ENCODE measurements at regions not wholly inside any gene's neighbourhood (a gene's known extent, or its start where the extent isn't known, plus 50 kb on each side); places are given as distances from the start of the nearest gene placed in this dataset.

DNA sequence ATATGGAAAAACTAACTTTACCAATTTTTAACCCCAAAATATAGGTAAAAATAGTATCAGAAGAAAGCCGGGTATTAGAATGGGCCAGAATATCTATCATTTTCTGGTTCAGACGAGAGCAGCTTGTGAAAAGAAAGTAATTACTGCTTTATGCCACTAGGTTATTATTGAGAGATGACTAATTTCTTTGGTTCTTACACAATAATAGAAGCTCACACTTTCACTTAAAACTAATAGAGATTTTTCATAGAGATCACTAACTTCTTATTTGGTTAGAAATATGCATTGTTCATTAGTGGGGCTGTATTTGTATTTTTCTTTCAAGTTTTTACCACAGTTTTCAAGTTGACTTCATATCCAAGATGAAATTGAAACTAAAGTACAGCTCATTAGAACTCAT lies 1241.2 kb upstream of the FLRT2 start:
- H4K20me1 ChIP-seq (ENCODE audit: insufficient read depth) = no peaks in the 10 kb centered on the region
- H2AFZ ChIP-seq = no peak overlapping the region
- H3K9me2 ChIP-seq (ENCODE audit: insufficient read depth) = no peaks in the 10 kb centered on the region
- H3K79me2 ChIP-seq (ENCODE audit: insufficient read depth) = no peaks in the 10 kb centered on the region
- H3K4me1 ChIP-seq (ENCODE audit: insufficient read depth) = no peaks in the 10 kb centered on the region
- H3F3A ChIP-seq (ENCODE audit: insufficient read depth) = no peaks in the 10 kb centered on the region
- H3K36me3 ChIP-seq (ENCODE audit: low read depth) = no peaks in the 10 kb centered on the region
- WGBS, 2 experiments (ENCODE audit: low coverage in 1 of 2, low lambda C conversion rate in 2 of 2, missing lambda C conversion rate in 2 of 2) = 23 to 29% methylated on average over 2 of the region's 2 CpGs
- no peaks in the 10 kb centered on the region for H3K27me3 ChIP-seq (replicated peaks; ENCODE audit: insufficient read depth)
- in situ Hi-C loops (cut with MboI) = no loop called here
- no peak overlapping the region for H3K4me3 ChIP-seq
- H3K27ac ChIP-seq = no peak overlapping the region
- TF ChIP-seq EZH2phosphoT487 (IDR thresholded peaks at IDR 0.05; ENCODE audit: insufficient read depth, low read depth) (no peak), EZH2 (IDR thresholded peaks at IDR 0.05; ENCODE audit: insufficient read depth, poor library complexity, severe bottlenecking) (no peak)
- no peak for DNase-seq
- H3K9ac ChIP-seq = no peak overlapping the region
- no peaks in the 10 kb centered on the region for H3K9me3 ChIP-seq (ENCODE audit: low read depth)
- no peak overlapping the region for H3K4me2 ChIP-seq (ENCODE audit: unreplicated experiment)

DNA sequence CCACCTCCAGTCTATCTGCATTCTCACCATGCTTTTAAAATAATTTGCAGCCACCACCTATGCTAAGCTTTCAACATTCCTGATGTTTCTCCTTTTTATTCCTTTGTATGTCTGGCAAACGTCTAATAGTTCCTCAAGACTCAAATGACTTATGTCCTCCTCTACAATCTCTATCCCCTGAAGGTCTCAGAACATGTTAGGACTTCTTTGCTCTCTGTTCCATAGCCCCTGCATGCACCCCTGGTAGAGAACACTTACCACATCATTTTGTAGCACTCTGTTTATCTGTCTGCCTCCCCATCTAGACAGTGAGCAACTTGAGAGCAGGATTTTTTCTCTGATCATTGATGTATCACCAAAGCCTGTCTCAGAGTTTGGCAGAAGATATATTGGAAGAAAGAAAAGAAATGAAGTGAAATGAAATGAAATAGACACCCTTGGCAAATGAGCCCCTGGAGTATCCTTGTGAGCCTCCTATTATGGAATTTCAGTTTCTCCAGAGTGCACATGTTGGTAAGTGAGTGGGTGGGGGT lies 1231.2 kb upstream of the FLRT2 start:
- no peak overlapping the region for H3K4me2 ChIP-seq (ENCODE audit: unreplicated experiment)
- TF ChIP-seq EZH2 (IDR thresholded peaks at IDR 0.05; ENCODE audit: insufficient read depth, poor library complexity, severe bottlenecking) (no peak), EZH2phosphoT487 (IDR thresholded peaks at IDR 0.05; ENCODE audit: insufficient read depth, low read depth) (no peak)
- 5 to 8% methylated on average over 1 of the region's 1 CpG for WGBS, 2 experiments (ENCODE audit: low coverage in 1 of 2, low lambda C conversion rate in 2 of 2, missing lambda C conversion rate in 2 of 2)
- no peaks in the 10 kb centered on the region for H3K4me1 ChIP-seq (ENCODE audit: insufficient read depth)
- no peak overlapping the region for H2AFZ ChIP-seq
- H3K27me3 ChIP-seq (replicated peaks; ENCODE audit: insufficient read depth) = no peaks in the 10 kb centered on the region
- H3K36me3 ChIP-seq (ENCODE audit: low read depth) = no peaks in the 10 kb centered on the region
- H3K9me3 ChIP-seq (ENCODE audit: low read depth) = no peaks in the 10 kb centered on the region
- no peak overlapping the region for H3K9ac ChIP-seq
- no peak for DNase-seq
- H4K20me1 ChIP-seq (ENCODE audit: insufficient read depth) = no peaks in the 10 kb centered on the region
- no peaks in the 10 kb centered on the region for H3K79me2 ChIP-seq (ENCODE audit: insufficient read depth)
- in situ Hi-C loops (cut with MboI) = no loop called here
- H3K9me2 ChIP-seq (ENCODE audit: insufficient read depth) = no peaks in the 10 kb centered on the region
- no peak overlapping the region for H3K27ac ChIP-seq
- H3F3A ChIP-seq (ENCODE audit: insufficient read depth) = no peaks in the 10 kb centered on the region
- no peak overlapping the region for H3K4me3 ChIP-seq

DNA sequence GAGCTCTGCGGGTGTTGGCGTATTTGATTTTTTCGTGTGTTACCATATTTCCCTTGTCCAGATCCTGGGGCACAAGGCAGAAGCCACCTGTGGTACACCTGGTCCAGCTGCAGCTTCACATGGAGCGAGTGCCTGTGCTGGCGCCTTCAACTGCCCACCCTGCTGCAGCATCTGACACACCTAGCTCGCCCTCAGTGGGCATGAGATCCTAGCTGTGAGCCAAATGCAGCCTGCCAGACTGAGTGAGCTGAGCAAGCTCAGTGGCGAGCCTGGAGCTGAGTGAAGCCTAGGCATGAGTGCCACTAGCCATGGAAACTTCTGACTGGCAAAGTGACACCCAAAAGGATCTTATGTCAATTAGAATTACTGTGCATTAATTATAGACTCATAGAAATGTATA lies 1226.8 kb upstream of the FLRT2 start:
- H3K27ac ChIP-seq = no peak overlapping the region

DNA sequence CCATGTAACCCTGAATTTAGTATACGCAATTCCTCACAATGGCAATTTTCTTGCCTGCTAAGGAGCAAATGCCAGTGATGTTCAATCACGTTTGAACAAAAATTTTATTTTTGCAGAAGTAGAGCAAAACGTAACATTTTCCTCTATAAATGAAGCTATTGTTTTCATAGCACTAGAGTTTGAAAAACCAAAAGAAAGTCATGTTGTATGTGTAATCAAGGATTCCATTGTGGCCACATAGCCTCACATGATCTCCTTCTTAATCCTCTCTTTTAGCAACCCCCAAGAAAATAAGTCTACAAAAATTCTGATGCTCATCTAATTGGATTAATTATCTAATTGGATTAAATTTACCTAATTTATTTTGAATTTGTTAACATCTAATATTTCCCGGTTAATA lies 1217.4 kb upstream of the FLRT2 start:
- H3K4me1 ChIP-seq (ENCODE audit: insufficient read depth) = no peaks in the 10 kb centered on the region
- no peak for TF ChIP-seq EZH2 (IDR thresholded peaks at IDR 0.05; ENCODE audit: insufficient read depth, poor library complexity, severe bottlenecking)
- TF ChIP-seq EZH2phosphoT487 (IDR thresholded peaks at IDR 0.05; ENCODE audit: insufficient read depth, low read depth) = no peak
- H3K27me3 ChIP-seq (replicated peaks; ENCODE audit: insufficient read depth) = no peaks in the 10 kb centered on the region
- H3K79me2 ChIP-seq (ENCODE audit: insufficient read depth) = no peaks in the 10 kb centered on the region
- H3K27ac ChIP-seq = no peak overlapping the region
- in situ Hi-C loops (cut with MboI) = no loop called here
- H3K9ac ChIP-seq = no peak overlapping the region
- no peak overlapping the region for H3K4me2 ChIP-seq (ENCODE audit: unreplicated experiment)
- 32 to 36% methylated on average over 4 of the region's 4 CpGs for WGBS, 2 experiments (ENCODE audit: low coverage in 1 of 2, low lambda C conversion rate in 2 of 2, missing lambda C conversion rate in 2 of 2)
- H4K20me1 ChIP-seq (ENCODE audit: insufficient read depth) = no peaks in the 10 kb centered on the region
- H3K36me3 ChIP-seq (ENCODE audit: low read depth) = no peaks in the 10 kb centered on the region
- no peak overlapping the region for H3K4me3 ChIP-seq
- H2AFZ ChIP-seq = no peak overlapping the region
- H3K9me2 ChIP-seq (ENCODE audit: insufficient read depth) = no peaks in the 10 kb centered on the region
- no peaks in the 10 kb centered on the region for H3K9me3 ChIP-seq (ENCODE audit: low read depth)
- DNase-seq = no peak
- H3F3A ChIP-seq (ENCODE audit: insufficient read depth) = no peaks in the 10 kb centered on the region

More for the DNA sequence above, 1226.8 kb upstream of the FLRT2 start:
- no peak overlapping the region for H3K9ac ChIP-seq
- H3K79me2 ChIP-seq (ENCODE audit: insufficient read depth) = no peaks in the 10 kb centered on the region
- no peaks in the 10 kb centered on the region for H3K27me3 ChIP-seq (replicated peaks; ENCODE audit: insufficient read depth)
- H3K9me2 ChIP-seq (ENCODE audit: insufficient read depth) = no peaks in the 10 kb centered on the region
- no peaks in the 10 kb centered on the region for H3K9me3 ChIP-seq (ENCODE audit: low read depth)
- 25 to 28% methylated on average over 7 of the region's 7 CpGs for WGBS, 2 experiments (ENCODE audit: low coverage in 1 of 2, low lambda C conversion rate in 2 of 2, missing lambda C conversion rate in 2 of 2)
- H3K4me1 ChIP-seq (ENCODE audit: insufficient read depth) = no peaks in the 10 kb centered on the region
- no peak overlapping the region for H3K4me3 ChIP-seq
- no peaks in the 10 kb centered on the region for H4K20me1 ChIP-seq (ENCODE audit: insufficient read depth)
- DNase-seq = no peak
- no peaks in the 10 kb centered on the region for H3F3A ChIP-seq (ENCODE audit: insufficient read depth)
- TF ChIP-seq EZH2 (IDR thresholded peaks at IDR 0.05; ENCODE audit: insufficient read depth, poor library complexity, severe bottlenecking) (no peak), EZH2phosphoT487 (IDR thresholded peaks at IDR 0.05; ENCODE audit: insufficient read depth, low read depth) (no peak)
- H3K36me3 ChIP-seq (ENCODE audit: low read depth) = no peaks in the 10 kb centered on the region
- in situ Hi-C loops (cut with MboI) = no loop called here
- no peak overlapping the region for H2AFZ ChIP-seq
- H3K4me2 ChIP-seq (ENCODE audit: unreplicated experiment) = no peak overlapping the region

DNA sequence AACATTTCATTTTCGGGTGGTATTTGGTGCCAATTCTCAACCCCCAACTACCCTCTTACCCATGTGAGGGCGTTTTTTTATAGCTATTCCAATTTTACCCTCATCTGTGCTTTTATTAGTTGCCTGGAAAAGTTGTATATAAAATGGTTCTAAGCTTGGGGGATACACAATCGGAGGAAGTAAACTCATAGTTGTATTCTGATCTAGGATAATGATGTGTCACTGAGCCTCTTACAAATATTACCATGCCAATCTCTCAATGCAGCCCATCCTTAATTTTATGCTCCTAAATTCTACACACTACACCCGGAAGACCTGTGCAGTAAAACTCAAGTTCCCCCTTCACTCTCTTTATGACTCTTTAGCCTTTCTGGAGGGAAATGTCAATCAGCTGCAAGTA lies 1206.5 kb upstream of the FLRT2 start:
- H3K9me3 ChIP-seq (ENCODE audit: low read depth) = no peaks in the 10 kb centered on the region
- H3K4me3 ChIP-seq = no peak overlapping the region
- H3K4me2 ChIP-seq (ENCODE audit: unreplicated experiment) = no peak overlapping the region
- H3K9ac ChIP-seq = no peak overlapping the region
- no peak overlapping the region for H3K27ac ChIP-seq
- TF ChIP-seq EZH2phosphoT487 (IDR thresholded peaks at IDR 0.05; ENCODE audit: insufficient read depth, low read depth) = no peak
- TF ChIP-seq EZH2 (IDR thresholded peaks at IDR 0.05; ENCODE audit: insufficient read depth, poor library complexity, severe bottlenecking) = no peak
- in situ Hi-C loops (cut with MboI) = no loop called here
- 41 to 46% methylated on average over 4 of the region's 4 CpGs for WGBS, 2 experiments (ENCODE audit: low coverage in 1 of 2, low lambda C conversion rate in 2 of 2, missing lambda C conversion rate in 2 of 2)
- H2AFZ ChIP-seq = no peak overlapping the region
- no peak for DNase-seq
- H4K20me1 ChIP-seq (ENCODE audit: insufficient read depth) = no peaks in the 10 kb centered on the region
- no peaks in the 10 kb centered on the region for H3F3A ChIP-seq (ENCODE audit: insufficient read depth)
- H3K9me2 ChIP-seq (ENCODE audit: insufficient read depth) = no peaks in the 10 kb centered on the region
- H3K36me3 ChIP-seq (ENCODE audit: low read depth) = no peaks in the 10 kb centered on the region
- no peaks in the 10 kb centered on the region for H3K27me3 ChIP-seq (replicated peaks; ENCODE audit: insufficient read depth)
- H3K4me1 ChIP-seq (ENCODE audit: insufficient read depth) = no peaks in the 10 kb centered on the region
- H3K79me2 ChIP-seq (ENCODE audit: insufficient read depth) = no peaks in the 10 kb centered on the region
